NCI-H526 (cell line): ENCODE measurements at regions not wholly inside any gene's neighbourhood (a gene's known extent, or its start where the extent isn't known, plus 50 kb on each side); places are given as distances from the start of the nearest gene placed in this dataset.
A peak's percentile ranks its signal among the peaks of the same experiment; 100 is the strongest.

ENCODE experiments used
- DNase-seq, 2 experiments: peaks; one replicate each; lab custom pipeline; 2025; lab: John Stamatoyannopoulos, UW

DNA sequence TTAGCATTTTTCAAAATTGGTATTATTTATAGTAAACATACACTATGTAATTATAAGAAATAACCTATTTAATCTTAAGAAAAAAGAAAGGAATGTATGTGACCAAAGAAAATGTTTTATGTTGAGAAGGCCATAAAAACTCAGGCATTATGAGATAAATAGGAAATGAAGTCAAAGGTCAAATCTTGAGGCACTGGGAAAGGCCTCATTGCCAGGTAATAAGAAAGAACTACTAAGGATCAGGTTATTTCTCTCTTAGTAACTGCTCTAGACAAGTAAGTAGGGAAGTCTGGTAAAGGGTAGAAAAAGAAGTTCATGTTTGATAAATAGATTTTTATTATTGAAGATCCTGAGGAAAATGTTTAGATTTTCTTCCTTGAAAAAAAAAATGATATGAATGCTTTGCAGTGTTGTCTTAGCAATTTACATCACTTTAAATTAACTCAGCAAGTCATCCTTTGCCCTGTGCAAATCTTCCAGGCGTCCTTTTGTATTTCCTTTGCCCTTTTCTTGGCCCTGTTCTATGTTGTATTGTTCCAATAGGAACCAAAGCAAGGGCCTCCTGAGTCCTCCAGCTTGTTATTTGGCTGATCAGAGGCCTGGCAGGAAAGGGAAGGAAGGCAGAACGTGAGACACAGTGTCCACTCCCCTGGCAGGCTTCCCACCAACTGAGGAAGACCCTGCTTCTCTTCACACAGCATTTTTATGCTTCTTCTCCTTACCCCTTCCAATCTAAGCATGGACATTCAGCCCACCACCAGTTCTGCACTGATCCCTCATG, 260.4 kb upstream of the MIR17HG start:
- DNase-seq: no peak

DNA sequence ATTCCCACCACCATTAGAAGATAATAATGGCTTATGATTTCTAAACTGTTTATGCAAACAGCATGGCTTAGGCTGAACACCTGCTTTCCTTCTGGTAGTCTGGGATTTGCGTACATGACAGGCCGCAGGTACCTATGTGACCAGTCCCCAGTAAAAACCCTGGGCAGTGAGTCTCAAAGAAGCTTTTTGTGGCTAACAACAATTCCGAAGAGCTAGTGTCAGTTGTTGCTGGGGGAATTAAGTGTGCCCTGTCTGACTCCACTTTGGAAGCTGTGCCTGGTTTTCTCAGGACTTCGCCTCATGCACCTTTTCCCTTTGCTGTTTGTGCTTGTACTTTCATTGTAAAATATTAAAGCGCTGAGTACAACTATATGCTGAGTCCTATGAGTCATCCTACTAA, 250.2 kb upstream of the MIR17HG start:
- peak; percentile 38 to 51 for DNase-seq

DNA sequence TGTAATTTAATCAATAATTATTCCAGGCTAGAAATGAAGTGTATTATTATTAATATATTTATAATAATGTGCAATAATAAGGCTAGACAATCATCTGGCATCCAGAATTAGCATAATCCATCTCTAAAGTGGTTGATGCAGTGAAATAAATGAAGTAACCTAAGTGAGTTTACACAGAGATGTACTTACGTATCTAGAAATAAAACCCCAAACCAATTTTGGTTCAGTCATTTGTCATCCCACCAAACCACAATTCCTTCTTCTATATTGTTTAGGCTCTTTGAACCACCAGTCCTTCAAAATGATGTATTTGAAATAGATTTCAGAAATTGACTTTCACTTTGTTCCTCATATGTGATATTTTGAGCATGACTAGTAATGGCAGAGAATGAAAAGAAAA, 247.6 kb upstream of the MIR17HG start:
- DNase-seq: no peak

DNA sequence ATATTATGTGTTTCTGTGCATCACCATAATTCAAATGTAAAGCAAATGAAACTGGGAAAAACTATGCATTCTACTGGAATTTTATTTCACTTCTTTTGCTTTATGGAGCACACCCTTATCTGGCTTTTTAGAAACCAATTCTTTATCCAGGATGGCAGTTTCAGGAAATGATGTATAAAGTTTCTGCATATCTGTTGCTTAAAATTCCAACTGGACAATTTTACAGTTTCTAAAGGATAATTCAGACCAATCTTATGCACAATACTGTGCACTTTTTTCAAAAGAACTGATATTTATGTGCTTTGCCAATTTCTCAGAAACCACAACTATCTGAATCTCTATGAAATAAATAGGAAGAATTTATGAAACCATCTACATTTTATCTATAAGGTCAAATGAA, 246.5 kb upstream of the MIR17HG start:
- no peak for DNase-seq

DNA sequence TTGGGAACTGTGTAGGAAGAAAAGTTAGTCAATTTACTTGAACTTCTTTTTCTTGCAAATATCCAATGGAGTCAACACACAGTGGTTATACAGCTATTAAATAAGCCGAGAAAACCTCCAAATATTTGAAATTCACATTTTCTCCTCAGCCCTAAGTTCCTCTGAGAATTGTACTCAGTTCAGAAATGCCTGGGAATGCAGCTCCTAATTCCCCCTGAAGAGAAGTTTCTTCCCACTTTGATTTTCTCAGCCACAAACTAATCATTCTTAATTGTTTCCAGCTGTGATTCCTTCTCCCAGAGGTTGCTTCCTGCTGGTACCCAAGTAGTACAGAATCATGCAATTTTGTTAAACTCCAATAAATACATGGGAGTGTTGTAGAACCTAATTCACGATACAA, 246.1 kb upstream of the MIR17HG start:
- DNase-seq: no peak

DNA sequence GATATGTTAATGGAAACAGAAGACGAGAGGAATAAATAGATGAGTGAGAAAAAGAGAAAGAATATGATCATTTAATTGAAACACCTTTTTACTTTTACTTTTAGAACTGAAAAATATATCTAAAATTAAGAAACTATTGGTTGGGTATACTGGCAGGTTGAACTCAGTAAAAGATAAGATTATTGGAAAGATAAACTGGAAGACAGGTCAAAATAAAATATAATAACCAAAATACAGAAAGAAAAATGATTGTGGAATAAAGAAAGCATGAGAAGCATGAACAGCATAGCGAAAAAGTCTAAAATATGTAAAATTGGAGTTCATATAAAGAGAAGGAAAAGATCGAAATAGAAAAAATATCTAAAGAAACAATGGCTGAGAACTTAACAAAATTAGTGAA, 242.2 kb upstream of the MIR17HG start:
- no peak for DNase-seq

DNA sequence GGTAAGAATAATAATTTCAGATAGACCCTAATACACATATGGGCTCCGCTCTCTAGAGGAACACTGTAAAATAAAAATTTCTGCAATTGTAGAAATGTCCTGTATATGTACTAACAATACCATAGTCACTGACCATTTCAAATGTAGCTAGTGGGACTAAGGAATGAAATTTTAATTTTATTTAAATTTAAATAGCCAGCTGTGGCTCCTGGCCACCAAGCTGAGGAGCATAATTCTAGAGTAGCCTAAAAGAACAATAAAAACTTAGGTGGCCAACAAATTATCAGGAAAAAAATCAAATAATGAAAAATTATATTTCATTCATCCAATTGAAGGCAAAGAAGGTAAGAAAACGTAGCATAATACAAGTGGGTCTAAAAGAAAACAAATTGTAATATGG, 240.9 kb upstream of the MIR17HG start:
- DNase-seq: no peak

DNA sequence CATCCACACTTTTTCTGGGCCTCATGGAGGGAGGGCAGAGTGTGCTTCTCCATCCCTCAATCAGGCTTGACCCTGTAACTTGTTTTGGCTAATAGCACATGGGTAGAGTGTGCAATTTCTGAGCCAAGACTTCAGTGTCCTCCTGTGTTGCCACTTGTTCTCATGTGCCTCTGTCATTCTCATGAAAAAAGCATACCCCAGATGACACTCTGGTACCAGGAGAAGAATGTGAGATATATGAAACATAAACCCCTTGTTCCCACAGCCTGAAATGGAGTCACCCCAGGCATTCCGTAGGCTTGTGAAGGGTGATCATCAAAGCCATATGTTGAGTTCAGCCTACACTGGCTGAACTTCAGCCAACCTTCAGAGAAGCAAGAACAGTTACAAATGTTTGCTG, 239.2 kb upstream of the MIR17HG start:
- no peak for DNase-seq

DNA sequence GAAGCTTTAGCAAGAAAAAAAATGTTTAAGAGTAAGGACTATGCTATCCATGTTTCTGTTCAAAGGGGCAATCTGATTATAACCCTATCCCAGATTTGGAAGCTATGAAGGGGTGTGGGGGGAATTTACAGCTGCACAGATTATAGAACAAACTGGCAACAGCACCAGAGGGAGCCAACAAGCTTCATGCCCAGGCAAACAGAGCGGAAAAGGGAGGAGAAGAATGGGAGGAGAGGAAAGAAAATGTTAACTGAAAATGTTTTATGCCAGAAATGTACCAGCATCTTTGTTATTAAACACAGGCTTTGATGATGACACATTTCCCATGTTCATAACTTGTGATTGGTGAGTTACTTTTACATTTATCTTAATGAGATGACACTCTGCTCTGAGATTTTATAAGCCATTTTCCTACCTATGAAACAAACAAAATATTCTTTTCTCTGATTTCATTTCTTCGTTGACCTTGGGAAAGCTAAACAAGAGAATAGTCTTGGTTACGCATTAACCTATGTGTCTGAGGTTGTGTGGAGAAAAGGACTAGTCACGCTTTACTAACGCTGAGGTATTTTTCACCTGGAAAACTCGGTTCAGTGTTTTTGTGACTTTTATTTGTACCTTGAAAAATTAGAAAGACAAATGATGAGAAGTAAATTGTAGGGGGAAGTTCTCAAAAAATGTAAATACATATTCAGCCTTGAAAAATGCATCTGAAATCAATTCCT, 235.8 kb upstream of the MIR17HG start:
- DNase-seq: no peak

DNA sequence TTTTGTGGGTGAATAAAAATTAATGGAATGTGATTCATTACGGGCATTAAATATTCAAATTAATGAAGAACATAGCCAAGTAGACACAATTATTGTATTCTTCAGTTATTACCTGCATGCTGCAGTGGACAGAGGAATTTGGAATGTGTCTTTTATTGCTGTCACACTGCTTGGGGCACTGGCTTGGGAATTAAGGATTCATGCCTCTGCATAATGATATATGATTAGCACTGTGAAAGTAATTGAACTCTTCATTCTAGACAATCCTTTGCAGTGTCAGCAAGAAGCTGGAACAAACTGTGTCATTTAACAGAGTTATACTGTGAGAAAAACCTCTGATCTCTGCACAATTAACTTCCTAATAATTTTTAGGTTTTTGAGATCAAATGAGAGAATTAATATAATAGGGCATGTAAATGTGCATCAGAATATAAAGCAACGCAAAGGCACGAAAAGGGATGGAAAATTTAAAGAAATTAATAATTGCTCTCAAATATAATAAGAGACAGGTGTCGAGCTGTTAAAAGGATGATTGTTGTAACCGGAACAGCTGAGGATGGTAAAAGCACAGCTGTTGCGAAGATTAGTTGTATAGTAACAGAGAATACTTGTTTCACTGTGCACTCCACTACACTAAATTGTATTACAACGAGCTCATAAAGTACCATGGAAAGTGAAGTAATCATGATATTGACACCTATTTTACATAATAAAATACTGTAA, 235.1 kb upstream of the MIR17HG start:
- no peak for DNase-seq

DNA sequence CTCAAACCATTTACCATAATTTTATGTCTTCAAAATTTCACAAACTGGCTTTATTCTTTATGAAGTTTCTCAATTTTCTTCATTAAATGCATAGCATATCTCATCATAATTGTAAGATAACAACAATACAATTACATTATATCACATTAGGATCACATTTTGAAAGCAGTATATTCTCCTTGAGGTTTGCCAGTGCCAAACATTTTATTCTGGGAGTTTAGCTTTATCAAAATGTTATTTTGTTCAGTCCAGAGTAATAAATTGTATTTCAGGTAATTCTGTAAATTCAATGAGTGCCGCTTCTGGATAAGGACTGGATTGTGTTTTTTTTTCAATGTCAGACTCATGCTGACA, 234.6 kb upstream of the MIR17HG start:
- no peak for DNase-seq

DNA sequence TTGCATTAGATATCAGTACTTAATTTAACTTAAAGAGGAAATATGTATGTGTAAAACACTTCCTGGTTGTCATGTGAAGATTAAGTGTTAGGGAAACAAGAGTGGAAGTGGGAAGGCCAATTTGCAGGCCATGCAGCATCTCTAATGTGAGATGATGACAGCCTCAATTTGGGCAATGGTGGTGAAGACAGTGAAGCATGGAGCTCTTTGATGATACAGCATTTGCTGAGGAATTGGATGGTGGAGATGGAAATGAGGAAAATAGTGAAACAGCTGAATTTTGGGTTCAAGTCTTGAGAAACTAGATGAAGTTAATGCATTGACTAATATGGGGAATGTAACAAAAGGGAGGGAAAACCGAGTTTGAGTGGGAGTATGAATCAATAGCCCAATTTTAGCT, 231.7 kb upstream of the MIR17HG start:
- no peak for DNase-seq

DNA sequence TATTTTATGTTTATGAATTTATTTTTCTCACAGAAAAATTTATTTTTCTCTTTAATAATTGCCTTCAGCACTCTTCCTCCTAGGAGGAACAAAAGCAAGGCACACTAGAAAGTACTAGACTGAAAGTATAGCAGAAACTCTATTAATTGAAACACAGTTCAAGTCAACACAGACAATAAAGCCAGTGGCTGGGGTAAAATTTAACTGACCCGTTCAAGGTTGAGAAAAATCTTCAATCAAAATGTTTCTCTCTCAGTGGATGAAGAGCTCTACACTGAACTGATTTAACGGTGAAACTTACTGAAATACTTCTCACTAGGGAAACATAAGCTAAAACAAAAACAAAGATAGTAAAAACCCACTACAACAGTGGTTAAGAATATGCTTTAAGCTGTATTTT, 230.1 kb upstream of the MIR17HG start:
- no peak for DNase-seq

DNA sequence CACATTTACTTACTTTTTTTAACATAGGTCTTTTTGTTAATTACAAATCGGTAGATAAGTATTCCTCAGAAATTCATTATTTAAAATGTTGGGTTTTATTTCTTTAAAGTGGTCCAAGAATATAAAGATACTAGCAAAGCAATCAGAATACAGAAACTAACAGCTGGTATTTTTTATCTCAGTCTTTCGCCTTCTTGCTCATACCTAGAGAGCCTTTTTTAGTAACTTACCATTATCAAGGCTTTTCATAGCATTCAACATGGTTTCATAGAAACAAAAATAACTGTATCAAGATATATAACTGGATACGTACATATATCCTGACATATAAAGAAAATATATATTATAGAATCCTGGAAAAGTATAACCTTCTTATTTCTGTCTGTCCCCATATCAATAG, 227.8 kb upstream of the MIR17HG start:
- DNase-seq: no peak

DNA sequence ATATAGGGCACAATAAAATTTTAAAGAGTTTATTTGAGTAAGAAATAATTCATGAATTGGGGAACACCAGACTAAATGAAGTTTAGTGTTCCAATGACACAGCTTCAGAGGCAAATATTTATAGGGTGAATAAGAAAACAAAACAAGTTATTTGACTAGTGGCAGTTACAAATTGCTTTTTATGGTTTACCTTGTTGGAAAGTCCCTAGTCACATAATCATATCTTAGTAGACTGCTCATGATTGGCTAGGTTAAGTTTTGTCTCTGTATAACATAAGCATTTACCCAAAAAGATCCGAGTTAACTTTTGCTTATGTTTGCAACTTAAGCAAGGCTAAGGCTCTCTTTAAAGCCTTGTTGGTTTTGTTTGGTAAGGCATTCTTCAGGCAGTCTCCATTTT, 224.7 kb upstream of the MIR17HG start:
- no peak for DNase-seq

DNA sequence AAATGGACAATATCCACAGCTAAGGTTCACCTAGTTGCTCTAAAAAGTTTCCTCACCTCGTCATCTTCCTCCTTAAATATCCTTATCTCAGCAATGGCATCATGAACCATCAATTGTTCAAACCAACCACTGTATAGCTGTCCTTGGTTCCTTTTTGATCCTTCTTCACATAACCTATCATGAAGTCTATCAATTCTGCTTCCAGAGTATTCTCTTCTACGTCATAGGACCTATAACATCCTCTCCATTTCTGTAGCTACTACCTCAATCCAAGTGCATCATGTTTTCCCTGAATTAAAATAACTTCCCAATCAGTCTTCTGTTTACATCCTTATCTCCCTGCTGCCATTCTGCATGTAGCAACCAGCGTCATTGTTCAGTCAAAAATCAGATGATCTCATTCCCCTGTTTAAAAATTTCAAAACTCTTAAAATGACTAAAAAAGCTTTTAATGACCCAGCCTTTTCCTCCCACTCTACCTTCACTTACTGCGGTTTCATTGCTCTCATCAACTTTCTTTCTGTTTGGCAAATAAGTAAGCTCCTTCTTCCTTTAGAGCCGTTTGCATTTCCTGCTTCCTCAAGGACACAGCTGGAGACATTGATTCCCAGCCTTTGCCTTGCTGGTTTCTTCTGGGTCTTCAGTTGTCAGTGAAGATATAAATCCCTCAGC, 223.9 kb upstream of the MIR17HG start:
- DNase-seq: no peak

DNA sequence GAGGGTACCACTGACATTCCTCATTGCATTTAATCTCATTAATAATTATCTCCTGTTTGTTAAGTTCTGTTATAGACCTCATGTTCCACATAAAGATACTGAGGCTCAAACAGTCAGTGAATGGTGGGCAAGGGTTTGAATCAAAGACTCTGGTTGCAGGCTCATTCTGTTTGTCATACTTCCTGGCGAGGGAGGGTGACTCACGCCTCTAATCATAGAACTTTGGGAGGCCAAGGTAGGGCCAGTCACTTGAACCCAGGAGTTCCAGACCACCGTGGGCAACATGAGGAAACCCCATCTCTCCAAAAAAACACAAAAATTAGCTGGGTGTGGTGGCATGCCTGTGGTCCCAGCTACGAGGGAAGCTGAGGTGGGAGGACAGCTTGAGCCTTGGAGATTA, 220.7 kb upstream of the MIR17HG start:
- DNase-seq: no peak

DNA sequence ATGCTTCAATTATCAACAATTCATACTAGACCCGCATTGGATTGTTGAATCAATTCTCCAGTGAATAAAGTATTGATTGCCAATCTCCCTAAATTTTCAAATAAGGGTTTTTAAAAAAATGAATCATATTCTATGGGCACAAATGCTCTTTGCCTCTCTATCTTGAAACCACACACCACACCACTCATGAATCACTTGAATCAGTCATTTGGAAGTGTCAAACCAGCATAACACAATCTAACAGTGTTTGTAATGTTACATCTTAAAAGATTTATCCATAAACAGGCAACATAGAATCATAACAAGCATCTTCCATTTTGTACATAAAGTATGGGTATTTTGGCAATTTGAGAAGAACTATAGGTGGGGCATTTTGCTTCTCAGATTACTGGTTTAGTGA, 219.5 kb upstream of the MIR17HG start:
- DNase-seq: no peak

DNA sequence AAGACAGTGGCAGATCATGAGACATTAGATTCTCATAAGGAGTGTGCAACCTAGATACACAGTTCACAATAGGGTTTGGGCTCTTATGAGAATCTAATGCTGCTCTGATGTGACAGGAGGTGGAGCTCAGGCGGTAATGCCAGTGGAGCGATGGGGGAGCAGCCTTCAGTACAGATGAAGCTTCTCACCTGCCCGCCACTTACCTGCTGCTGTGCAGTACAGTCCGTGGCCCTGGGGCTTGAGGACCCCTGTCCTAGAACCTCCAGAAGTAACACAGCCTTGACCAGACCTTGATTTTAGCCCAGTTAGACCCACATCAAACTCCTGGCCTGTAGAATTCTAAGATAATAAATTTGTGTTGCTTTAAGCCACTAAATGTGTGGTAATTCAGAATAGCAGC, 215.1 kb upstream of the MIR17HG start:
- DNase-seq: no peak

DNA sequence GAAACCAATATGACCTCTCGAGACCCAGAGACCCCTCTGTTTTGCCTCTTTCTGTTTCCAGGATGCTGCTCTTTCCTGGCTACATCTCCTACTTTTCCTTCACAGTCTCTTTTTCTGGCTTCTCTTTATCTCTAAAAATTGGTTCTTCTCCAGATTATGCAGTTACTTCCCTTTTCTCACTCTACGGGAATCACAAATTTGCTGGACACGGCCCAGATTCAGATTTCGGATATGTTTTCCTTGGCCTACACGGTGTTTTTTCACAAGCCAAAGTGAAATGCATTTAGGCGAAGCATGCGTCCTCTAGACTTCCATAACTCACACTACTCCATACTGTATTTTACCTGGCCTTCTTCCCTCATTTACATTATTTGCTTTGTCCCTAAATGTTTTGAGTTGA, 214.7 kb upstream of the MIR17HG start:
- no peak for DNase-seq

DNA sequence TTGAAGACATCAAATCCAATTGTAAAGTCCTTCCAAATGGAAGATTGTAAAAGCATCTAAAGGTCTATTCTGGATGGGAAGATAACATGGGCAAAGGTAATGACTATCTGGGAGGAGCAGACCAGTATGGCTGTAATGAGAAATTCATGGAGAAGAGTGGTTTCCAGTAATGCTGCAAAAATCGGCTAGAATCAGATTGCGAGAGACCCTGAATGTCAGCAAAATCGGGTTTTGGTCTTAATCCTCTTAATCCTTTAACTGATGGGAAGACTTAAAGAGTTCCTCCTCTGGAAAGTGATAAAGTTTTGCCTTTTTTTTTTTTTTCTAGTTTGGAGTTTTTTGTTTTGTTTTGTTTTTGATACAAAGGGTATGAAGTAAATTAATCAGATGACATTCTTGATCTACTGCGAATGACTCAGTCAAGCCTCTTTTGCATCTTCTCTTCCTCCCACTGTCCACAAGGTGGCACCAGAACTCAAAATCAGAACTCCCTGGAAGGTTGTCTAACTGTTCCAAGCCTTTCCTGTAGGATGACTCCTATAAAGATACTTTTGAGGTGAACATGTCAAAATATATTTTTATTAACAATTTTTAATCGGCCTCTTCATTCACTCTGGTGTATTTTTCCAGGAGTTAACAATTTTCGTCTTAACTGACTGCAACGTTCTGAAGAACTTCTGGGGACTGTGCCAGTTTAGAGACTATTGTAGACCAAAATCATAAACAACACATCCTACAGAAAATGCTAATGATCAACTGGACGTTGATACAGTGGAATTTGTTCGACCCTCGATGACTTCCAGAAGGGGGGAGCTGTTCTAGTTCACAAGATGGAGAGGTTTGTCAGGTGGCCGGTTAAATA, 213.3 kb upstream of the MIR17HG start:
- DNase-seq: peak; percentile 61 to 77

DNA sequence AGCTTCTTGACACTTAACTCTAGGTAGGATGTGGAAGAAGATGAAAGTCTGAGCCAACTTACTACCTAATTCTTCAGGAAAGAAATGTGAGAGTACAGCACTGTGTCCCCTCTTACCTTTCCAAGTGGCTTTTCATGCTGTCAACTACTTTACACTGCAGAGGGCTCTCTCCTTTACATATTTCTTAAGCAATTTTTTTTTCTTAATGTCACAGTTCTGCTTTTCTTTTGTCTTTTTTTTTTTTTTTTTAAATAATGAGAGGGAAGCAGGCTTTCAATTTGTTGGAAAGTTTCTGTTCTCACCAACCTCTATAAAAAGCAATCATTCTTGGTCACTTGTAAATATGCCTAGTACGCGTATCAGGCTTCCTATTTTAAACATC, 212.7 kb upstream of the MIR17HG start:
- DNase-seq: no peak
